GM18520 (cell line): ENCODE measurements at regions not wholly inside any gene's neighbourhood (a gene's known extent, or its start where the extent isn't known, plus 50 kb on each side); places are given as distances from the start of the nearest gene placed in this dataset.

Source experiments
- ATAC-seq: cut with Tn5 transposase; IDR thresholded peaks from one replicate; pipeline ENCODE4 v1.9.1; 2021; ENCODE audit not compliant: unreplicated experiment

DNA sequence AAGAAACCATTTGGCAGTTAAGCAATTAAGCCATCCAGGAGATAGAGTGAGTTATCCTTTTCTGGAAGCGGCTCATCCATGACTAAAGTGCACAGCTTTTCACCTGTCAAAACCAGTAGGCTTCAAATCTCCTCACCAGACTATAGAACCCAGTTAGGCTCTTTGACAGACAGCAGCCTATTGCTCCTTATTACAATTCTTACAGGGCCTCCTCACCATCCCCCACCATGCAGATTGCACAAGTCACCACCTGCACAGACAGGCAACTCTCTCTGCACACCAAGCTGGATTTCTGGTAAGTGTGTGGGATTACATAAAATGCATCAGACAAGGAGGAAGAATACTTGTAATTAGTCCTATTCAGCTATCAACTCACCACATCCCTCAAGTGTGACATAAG, 301.6 kb downstream of the SNX13 start:
- ATAC-seq, result no peak

DNA sequence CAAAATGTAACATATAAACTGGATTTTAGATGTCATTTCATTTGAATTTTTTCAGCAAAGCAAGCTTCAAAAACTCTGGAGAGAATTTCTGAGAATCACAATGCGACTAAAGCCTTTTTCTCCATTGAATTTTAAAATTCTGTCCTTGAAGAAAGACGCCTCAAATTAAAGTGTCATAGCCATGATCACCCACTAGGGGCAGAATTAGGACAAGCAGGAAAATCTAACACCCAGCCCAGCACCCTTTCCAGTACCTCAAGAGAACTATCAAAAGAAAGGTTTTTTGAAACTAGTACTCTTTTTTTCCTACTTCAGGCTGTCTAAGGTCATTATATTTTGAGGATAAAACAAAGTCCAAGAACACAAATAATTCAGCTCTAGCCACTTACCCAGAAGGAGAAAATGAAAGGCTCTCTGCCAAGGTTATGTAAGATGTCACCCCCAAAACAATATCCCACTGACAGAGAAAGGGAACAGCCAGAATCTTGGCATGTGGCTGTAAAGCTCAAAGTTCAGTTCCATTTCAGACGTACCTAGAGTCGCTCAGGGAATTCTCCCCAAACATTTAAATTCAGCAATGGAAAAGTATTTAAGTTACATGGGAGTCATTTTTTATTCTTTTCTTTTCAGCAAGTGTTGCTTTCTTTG, 299.4 kb downstream of the SNX13 start:
- ATAC-seq, result no peak

DNA sequence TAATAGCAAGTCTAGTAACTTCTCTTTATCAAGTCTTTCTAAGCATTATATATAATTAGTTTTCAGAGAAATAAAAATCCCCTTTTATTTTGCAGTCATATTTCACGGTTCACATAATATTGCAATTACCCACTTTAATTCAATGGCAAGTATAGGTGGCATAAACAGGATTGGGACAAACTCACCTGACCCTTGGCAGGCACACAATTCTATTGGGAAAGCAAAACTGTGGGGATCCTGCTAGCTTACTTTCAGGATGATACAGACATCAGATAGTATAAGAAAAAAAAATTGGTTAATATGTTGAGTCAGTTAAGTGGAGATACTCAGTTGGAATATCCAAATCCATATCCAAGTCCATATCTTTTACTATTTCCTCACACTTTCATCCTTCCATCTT, 294.8 kb downstream of the SNX13 start:
- ATAC-seq, result no peak

DNA sequence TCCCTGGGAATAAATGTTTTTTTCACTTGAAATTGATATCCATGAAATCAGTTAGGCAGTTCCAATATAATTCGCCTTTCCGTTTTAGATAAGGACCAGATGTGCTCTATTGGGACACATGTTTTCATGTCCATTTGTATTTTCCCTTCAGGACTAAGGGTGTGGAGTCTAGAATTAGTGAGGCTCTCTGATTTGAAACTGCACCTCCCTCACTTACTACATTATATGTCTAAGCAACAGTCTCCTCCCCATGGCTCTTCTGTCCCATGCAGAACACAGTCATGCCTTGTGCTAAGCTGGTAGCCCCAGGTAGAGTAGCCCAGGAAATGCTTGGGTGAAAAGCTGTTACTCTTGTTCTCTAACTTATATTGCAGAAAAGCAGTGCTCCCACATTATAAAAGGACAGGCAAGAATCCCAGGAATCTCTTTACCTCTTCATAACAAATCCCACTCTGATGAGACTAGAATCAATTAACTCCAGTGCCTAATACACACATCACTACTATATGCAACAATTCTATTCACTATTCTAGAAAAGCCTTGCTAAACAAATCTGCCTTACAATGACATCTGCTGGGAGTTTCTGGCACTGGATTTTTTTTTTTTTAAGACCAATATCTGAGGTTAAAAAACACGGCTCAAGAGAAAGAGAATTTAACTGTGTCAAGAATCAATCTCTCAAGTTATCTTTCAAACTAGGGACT, 293.9 kb downstream of the SNX13 start:
- no peak for ATAC-seq

DNA sequence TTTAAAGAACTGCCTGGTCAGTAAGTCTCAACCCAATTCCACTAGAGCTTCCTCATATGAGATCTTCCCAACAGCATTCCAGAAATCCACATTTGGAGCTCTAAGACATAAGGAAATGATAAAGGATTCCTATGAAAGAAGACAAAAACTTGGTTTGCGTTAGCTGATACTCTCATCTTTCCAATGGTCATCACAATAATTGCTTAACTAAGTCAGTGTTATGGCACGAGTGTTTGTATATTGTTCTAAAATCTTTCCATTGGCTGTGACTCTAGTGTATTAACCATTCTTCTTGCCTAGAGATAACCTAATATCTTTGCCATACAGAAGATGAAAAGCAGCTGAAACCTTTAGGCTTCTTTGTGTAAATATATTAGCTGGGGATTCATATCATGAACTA, 289.0 kb downstream of the SNX13 start:
- ATAC-seq, result no peak

DNA sequence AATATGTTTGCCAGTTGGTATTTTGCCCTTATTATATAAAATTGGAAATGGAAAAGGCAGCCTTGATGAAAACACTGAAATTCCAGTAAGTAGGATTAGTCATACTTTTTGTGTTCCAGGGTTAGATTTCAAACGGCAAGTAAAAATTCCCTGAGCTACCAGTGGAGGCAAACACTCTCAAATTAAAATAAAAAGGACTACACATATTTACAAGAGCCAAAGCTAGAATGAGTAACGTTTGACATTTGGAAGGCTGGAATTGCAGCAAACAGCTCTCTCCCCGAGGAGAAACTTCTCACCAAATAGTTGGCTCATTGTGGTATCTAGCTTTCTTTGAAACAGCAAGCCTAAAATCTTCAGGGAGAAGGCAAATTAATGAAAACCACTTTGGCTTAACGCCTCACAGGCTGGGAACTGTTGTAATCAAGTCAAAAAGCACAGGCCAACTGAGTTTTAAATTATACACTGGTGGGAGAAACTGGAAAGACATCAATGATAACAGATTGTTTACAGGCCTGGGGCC, 288.4 kb downstream of the SNX13 start:
- ATAC-seq, result no peak

DNA sequence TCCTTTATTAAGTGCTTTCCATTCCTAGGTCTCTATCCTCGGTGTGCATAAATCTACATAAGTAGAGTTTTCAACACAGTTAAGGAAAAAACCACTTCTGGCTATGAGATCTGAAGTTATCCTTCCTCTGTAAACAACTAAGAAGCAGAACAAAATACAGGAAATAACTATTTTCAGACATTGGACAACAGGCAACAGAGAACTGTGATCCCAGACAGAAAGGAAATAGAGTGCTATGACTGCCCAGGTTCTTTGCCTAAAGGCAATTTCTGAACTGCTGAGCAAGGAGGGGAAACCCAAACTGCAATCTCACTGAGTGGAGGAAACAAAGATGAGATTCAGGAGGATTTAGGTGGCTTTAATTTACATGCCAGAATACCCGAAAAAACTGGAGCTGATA, 285.4 kb downstream of the SNX13 start:
- ATAC-seq, result no peak

DNA sequence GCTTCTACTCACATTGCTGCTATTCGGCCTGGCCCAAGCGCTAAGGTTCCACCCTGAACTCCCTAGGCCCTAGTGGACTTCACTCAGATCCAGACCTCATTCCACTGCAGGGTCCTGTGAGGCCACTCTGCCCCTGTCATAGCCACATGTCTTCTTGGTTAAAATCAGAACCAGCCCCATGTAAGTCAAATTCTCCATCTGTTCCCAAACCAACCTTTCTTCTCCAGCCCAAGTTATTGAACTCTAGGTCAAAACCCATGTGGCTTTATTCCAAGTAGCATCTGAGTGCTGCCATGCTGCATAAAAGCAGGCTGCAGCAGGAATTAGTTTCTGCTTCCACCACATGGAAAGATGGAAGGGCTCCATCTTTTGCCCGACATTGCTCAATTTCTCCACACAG, 281.2 kb downstream of the SNX13 start:
- ATAC-seq, result no peak

DNA sequence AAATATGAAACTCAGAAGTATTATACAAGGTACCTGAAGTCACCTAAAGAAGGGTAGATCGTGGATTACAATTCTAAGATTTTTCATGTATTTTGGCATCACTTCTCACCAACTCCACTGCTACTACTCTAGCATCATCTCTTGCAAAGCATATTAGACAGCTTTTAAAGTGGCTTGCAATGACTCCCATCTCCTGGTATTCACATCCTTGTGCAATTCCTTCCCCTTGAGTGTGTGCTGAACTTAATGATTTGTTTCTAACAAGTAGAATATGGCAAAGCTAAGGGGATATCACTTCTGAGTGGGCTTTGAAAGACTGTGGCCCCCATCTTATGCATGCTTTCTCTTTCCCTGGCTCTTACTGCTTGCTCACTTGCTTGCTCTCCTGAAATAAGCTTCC, 280.2 kb downstream of the SNX13 start:
- no peak for ATAC-seq

DNA sequence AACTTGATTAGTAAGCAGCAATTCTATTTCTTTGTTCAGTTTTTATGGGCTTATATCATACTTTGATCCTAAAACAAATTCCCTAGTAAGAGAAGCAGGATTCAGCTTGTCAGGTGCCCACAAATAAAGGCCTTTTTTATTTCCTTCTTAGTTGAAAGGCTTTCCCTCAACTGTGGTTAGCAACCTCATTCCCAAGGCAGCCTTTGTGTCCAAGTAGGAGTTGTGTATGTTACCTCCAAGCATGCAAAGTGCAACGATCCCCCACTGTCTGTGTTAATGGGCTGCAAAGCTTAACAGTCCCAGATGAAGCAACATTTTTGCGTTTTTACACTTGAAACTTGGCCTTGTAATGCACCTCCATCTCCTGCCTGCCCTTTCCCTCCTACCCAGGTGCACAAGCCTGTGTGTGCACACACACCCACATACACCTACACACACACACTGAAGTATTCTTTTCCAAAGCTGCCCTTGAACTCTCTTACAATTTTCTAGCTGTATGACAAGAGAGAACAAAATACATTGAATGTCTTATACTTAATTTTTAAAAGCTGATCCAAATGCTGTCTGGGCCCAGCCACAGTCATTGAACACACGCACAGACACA, 278.2 kb downstream of the SNX13 start:
- no peak for ATAC-seq

DNA sequence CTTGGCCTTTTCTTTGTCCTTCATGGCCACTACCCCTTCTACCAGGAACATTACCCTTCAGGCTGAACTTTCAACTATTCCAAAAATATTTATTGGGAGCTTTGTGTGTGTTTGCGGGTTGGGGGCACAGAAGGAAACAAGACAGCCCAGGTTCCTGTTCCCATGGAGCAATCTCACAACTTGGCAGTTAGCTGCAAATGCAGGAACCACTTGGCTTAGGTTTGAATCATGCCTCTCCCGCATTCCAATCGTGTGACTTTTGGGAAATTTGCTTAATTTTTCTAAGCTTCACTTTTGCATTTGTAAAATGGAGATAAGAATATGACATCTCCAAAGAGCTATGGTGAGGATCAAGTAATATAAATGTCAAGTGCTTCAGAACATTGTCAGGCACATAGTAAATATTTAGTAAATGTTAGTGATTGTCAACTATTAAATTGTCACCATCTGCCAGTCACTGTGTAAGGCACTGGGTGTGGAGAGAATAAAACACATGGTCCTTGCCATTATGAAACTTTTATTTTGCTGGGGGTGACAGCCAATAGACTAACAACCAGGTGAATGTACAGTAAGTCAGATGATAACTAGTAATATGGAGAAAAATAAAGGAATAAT, 277.1 kb downstream of the SNX13 start:
- ATAC-seq, result no peak

DNA sequence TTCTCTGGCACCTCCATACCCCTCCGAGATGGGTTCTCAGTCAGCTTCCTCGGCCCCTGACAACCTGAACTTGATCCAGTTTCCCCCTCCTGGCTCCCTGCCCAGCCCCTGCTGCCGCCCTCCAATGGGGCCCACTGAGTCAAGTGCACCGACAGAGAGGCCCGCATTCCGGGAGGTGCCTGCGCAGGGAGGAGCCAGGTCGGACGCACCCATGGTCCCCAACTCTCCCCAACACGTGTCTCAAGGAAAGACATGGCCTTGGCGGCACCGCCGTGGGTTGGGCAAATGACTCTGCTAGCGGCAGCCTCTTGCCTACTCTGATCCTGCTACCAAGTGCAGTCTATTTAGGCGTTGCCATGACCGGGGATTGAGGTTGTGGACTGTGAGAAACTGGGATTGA, 275.3 kb downstream of the SNX13 start:
- ATAC-seq, result no peak

DNA sequence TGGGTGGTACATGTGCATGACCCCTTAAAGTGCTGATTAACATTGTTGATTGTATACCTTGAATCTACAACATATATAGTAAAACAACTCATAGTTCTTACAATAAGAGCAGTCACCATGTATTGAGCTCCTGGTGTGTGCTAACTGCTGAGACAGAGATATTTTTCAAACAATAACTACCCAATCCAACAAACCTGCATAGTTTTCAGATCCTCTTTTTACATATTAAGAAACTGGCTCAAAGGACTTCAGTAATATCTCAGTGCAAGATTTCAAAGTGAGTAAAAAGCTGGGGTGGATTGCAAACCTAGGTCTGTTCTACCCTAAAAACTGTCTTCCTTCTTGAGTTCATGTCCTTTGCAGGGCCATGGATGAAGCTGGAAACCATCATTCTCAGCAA, 272.2 kb downstream of the SNX13 start:
- no peak for ATAC-seq

DNA sequence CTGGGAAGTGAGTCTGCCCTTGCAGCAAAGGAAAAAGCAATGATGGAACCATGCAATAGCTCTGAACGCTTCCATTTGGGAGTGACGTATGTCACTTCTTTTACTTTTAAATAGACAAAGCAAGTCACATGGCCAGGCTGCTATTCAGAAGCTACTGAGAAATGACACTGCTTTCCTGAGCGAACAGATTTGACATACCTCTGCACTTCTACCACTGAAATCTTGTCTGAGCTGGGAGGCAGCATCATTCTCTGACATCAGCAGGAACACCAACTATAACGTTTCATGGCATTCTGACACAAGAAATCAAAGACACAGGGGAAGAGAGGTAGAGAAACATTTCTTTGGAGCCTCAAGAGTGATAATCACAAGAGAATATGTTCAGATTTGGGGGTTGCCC, 271.1 kb downstream of the SNX13 start:
- ATAC-seq, result no peak

DNA sequence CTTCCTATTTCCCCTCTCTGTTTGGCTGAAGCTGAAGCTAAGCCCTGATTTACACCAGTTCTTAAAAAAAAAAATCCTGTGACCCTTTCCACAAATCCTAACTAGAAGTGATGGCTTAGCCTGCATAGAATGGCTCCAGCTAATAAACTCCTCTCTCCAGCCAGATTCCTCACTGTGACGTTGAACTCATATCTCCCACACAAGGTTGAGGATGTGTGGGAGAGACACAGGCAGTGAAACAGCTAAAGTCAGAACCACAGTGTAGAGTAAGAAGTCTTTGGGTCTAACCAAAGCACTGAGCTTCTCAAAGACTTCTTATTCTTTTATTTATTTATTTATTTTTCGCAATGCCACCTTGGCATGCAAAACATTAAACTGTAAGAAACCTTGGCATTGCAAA, 268.3 kb downstream of the SNX13 start:
- ATAC-seq, result no peak

DNA sequence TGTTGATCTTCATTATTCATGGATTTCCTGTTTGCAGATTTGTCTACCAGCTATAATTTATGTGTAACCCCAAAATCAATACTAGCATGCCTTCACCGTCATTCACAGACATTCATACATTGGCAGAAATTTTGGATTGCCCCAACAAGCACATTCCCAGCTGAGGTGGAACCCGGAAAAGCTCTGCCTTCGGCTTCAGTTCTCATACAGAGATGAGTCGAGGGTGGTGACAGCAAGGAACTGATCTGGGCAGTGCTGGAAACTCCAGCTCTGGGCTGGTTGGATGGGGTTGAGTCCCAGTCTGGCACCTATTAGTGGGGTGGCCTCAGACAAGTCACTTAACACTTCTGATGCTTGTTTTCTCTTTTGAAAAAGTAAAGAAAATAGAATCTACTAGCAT, 267.5 kb downstream of the SNX13 start:
- ATAC-seq, result no peak

DNA sequence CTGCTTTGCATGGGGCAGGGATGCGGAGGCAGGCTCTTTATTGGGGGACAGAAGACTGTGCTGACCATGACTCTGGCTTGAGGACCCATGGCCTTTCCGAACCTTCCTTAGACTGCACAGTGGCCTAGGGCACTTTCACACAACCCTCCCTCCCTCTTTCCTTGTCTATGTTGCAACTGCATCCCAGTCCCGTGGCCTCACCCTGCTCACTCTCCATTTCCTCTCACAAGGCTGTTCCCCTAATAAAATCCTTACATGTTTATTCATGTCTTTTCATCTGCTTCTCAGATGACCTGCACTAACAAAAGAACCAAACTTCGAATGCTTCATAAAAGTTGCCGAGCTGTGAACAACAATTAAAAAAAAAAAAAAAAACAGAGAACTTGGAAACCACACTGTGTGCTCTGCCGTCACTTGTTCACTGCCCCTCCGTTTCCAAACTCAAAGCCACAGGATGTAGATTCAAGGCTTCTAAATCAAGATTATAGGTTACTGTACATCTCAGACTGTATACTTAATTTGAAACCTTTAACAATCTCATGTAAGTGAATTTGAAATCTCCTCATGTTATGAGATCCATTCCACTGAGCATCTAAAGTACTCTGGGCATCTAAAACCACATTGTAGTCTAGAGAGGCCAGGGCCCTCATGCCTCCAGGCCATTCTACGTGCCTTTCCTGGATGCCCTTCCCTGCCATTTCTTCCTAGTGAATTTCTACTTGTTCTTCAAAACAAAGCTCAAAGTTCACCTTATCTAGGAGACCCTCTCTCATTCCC, 265.9 kb downstream of the SNX13 start:
- no peak for ATAC-seq

DNA sequence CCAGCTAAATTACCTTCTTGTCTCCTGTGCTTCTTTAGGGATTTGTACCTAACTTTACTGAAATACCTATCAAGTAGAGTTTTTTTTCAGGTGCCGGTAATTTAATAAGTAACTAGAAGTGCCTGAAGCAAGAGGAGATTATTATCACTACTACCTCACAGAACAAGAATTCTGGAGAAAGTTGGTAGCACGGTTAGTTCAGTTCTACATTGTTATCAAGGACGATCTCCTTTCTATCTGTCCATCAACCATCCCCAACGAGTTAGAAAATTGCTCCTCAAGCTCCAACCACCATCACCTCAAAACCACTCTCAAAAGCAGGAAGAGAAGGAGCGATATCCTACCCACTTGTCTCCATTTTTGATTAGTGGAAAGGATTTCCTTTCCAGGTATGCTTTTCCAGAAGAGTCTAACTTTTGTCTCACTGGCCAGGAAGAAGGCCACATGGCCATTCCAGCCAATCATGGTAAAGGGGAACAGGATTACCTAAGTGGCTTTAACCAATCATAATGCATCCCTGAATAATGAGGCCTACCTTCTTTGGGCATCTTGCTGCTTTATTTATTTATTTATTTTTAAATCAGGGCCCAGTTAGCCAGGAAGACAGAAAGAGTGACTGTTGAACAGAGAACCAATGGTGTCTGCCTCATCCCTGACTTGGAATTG, 265.2 kb downstream of the SNX13 start:
- ATAC-seq, result no peak

DNA sequence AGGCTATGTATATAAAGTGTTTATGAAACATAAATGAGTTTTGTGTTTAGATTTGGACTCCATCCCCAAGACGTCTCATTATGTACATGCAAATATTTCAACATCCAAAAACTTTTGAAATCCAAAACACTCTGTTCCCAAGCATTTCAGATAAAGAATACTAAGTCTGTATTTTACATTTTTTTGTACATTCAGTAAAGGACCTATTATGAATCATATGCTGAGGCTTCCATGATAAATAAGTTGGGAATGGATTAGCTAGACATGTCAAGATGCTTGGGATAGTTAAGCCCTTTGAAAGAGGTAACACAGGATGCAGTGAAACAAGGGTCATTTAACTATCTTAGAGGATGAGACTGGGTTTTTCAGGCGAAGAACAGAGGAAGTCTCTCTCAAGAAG, 262.9 kb downstream of the SNX13 start:
- ATAC-seq, result no peak

DNA sequence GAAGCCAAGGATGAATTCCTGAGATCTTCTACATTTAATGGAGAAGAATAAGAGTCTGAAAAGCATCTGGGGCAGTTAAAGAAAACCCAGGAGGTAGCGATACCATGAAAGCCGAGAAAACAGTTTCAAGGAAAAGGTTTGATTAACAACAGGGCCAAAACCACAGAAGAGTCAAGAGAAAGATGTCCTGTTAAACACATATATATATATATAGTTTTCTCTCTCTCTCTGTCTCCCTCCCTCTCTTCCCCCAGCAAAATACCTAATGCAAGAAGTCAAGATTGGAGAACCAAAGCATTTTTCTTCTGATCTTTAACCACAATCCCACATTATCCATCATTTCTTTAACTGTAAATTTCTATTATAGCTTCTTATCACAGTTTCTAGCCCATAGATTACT, 261.4 kb downstream of the SNX13 start:
- ATAC-seq, result no peak

DNA sequence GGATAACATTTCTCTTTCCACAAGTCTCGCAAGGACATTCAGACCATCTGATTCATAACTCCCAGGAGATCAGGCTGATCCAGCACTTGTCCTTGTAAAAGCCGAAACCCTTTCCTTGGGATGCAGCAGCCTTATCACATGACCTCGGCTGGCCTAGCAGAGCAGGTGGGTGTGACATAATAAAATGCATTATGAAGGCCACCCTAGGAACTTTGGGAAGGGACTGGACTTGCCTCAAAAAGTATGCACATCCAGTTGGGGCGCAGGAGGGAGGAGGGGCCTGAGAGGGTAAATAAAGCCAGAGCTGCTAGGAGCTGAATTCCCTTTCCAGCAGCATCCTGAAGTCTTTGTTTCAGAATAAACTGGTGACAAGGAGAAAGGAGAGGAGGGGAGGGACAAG, 260.8 kb downstream of the SNX13 start:
- ATAC-seq, result no peak
